ENCODE measurements at regions not wholly inside any gene's neighbourhood (a gene's known extent, or its start where the extent isn't known, plus 50 kb on each side); places are given as distances from the start of the nearest gene placed in this dataset.

- no peak for FAIRE-seq
Measured at GRCh38 chr13:44092078-44092970, 212.6 kb downstream of the LACC1 start.

GRCh38 chr13:44093607-44094564 is 214.2 kb downstream of the LACC1 start:
- DNase-seq (ENCODE audit: insufficient read length) = no peak
- FAIRE-seq = no peak
- TF ChIP-seq TAF1 (IDR thresholded peaks at IDR 0.05; ENCODE audit: borderline replicate concordance, low read depth, low read length) (no peak), POLR2AphosphoS5 (IDR thresholded peaks at IDR 0.05; ENCODE audit: low read depth, low read length) (no peak), POLR2A (IDR thresholded peaks at IDR 0.05; ENCODE audit: low read depth, low read length) (no peak)

More at GRCh38 chr13:44092078-44092970, 212.6 kb downstream of the LACC1 start:
- TF ChIP-seq TAF1 (IDR thresholded peaks at IDR 0.05; ENCODE audit: borderline replicate concordance, low read depth, low read length) = no peak
- DNase-seq (ENCODE audit: insufficient read length) = no peak

GRCh38 chr13:44096901-44097300 is 217.2 kb downstream of the LACC1 start:
- no peak for TF ChIP-seq TAF1 (IDR thresholded peaks at IDR 0.05; ENCODE audit: borderline replicate concordance, low read depth, low read length)
- no peak for TF ChIP-seq POLR2AphosphoS5 (IDR thresholded peaks at IDR 0.05; ENCODE audit: low read depth, low read length)
- TF ChIP-seq POLR2A (IDR thresholded peaks at IDR 0.05; ENCODE audit: low read depth, low read length) = no peak
- no peak for DNase-seq (ENCODE audit: insufficient read length)
- no peak for FAIRE-seq

- DNase-seq (ENCODE audit: insufficient read length) = no peak
- TF ChIP-seq POLR2A (IDR thresholded peaks at IDR 0.05; ENCODE audit: low read depth, low read length) (no peak), POLR2AphosphoS5 (IDR thresholded peaks at IDR 0.05; ENCODE audit: low read depth, low read length) (no peak), TAF1 (IDR thresholded peaks at IDR 0.05; ENCODE audit: borderline replicate concordance, low read depth, low read length) (no peak)
- FAIRE-seq = no peak
Measured at GRCh38 chr13:44098559-44098958, 218.9 kb downstream of the LACC1 start.

GRCh38 chr13:44101347-44102083 is 221.8 kb downstream of the LACC1 start:
- TF ChIP-seq POLR2AphosphoS5 (IDR thresholded peaks at IDR 0.05; ENCODE audit: low read depth, low read length) = no peak
- TF ChIP-seq TAF1 (IDR thresholded peaks at IDR 0.05; ENCODE audit: borderline replicate concordance, low read depth, low read length) = no peak
- no peak for TF ChIP-seq POLR2A (IDR thresholded peaks at IDR 0.05; ENCODE audit: low read depth, low read length)
- DNase-seq (ENCODE audit: insufficient read length) (no peak), FAIRE-seq (no peak)

GRCh38 chr13:44103429-44104196 is 223.9 kb downstream of the LACC1 start:
- DNase-seq (ENCODE audit: insufficient read length) (no peak), FAIRE-seq (no peak)
- TF ChIP-seq POLR2AphosphoS5 (IDR thresholded peaks at IDR 0.05; ENCODE audit: low read depth, low read length) = no peak
- TF ChIP-seq TAF1 (IDR thresholded peaks at IDR 0.05; ENCODE audit: borderline replicate concordance, low read depth, low read length) = no peak
- TF ChIP-seq POLR2A (IDR thresholded peaks at IDR 0.05; ENCODE audit: low read depth, low read length) = no peak

- FAIRE-seq = no peak
- no peak for TF ChIP-seq POLR2AphosphoS5 (IDR thresholded peaks at IDR 0.05; ENCODE audit: low read depth, low read length)
- no peak for TF ChIP-seq TAF1 (IDR thresholded peaks at IDR 0.05; ENCODE audit: borderline replicate concordance, low read depth, low read length)
- no peak for TF ChIP-seq POLR2A (IDR thresholded peaks at IDR 0.05; ENCODE audit: low read depth, low read length)
- DNase-seq (ENCODE audit: insufficient read length) = no peak
Measured at GRCh38 chr13:44104197-44104490, 224.4 kb downstream of the LACC1 start.

DNA sequence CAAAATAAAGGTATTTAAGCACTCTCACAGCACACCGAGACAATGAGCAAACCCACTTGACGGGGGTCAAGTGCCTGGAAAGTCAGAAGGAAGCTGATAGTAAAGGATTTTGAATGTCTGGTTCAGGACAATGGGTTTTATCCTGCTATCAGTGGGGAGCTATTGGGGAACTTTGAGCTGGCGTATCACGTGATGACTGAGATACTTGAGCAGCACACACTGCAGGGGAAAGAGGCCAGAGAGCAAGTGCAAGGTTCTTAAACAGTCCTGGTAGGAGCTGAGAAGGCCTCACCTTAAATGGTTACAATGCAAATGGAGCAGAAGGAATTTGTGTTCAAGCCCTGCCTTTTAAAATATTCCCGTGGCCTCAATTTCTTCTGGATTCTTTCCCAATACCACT is 225.3 kb downstream of the LACC1 start:
- TF ChIP-seq POLR2A (IDR thresholded peaks at IDR 0.05; ENCODE audit: low read depth, low read length) (no peak), TAF1 (IDR thresholded peaks at IDR 0.05; ENCODE audit: borderline replicate concordance, low read depth, low read length) (no peak), POLR2AphosphoS5 (IDR thresholded peaks at IDR 0.05; ENCODE audit: low read depth, low read length) (no peak)
- FAIRE-seq = no peak
- DNase-seq (ENCODE audit: insufficient read length) = no peak

DNA sequence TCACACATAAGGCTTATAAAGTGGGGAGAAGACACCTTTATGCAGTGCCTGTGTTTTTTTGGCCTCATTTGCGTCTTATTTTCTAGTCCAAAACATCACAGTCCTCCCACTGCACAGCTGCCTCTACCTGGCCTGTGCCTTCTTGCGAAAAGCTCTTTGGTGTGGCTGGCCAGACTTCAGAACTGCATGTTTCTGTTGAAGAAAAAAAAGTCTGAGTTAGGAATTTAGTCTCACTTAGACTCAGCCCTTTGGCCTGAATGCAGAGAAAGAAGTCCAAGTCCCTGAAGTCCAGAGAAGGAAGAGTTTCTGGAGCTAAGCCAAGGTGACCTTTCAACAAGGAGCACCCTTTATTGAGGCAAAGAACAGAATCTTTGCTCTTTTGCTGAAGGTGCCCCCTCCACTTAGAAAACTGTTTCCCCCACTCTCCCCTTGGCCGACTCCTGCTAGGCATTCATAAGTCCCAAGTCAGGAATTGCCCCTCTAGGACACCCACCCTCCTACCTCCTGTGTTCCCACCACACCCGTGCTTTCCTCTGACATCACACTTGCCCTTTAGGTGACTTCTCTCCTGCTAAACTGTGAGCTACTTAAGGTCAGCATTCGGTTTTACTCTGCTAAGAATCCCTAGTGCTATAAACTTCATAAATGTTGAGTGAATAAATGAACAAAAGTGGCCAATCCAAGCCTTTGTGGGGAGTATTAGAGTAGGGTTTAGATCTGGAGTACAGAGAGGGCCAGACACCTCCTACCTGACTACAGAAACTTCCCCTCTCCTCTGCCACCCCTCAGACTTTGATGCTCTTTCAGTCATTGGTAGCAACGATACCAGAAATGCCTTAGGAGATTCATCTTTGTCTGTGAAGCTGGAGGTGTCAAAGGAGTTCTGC is 226.8 kb downstream of the LACC1 start:
- FAIRE-seq (no peak), DNase-seq (ENCODE audit: insufficient read length) (no peak)
- TF ChIP-seq POLR2A (IDR thresholded peaks at IDR 0.05; ENCODE audit: low read depth, low read length) = no peak
- TF ChIP-seq TAF1 (IDR thresholded peaks at IDR 0.05; ENCODE audit: borderline replicate concordance, low read depth, low read length) = no peak
- no peak for TF ChIP-seq POLR2AphosphoS5 (IDR thresholded peaks at IDR 0.05; ENCODE audit: low read depth, low read length)

All from GM12892 (cell line).